K562 (cell line): ENCODE measurements at regions not wholly inside any gene's neighbourhood (a gene's known extent, or its start where the extent isn't known, plus 50 kb on each side); places are given as distances from the start of the nearest gene placed in this dataset.

Source experiments
- ATAC-seq: fragments of 200-7000 bp; cut with Tn5 transposase; 3 replicates; pipeline ENCODE4 v1.9.1; 2020; ENCODE audit warnings: moderate library complexity
- BruUV-seq: library from RNA; stranded (reverse); fragments of 400-500 nt; replicated peaks from 2 replicates; lab custom pipeline; 2021; lab: Mats Ljungman, UMichigan
- CTCF ChIA-PET: fragments of 300-600 bp; formaldehyde crosslinking; extraction: SDS; loops from one replicate; lab custom pipeline; 2021; ENCODE audit warnings: low intra/inter-chr PET ratio; lab: Yijun Ruan, JAX
- POLR2A ChIA-PET: fragments of 300-600, 350-650 bp; sonication (Branson Sonifier 250); formaldehyde crosslinking; extraction: SDS; loops from one replicate; lab custom pipeline; 2021; ENCODE audit warnings: antibody characterized with exemption, inconsistent platforms; lab: Yijun Ruan, JAX
- DNase-seq, 4 experiments: peaks; one replicate each; pipeline versions ENCODE4 v3.0.0 to v3.0.0-alpha.2; 2011 to 2018; ENCODE audit warnings: low spot score in 3 of 4, mixed read lengths in 3 of 4; ENCODE audit errors: extremely low read depth in 1 of 4
- FAIRE-seq: peaks from 2 replicates; lab custom pipeline; 2011; peaks lifted over from hg19 to GRCh38; lab: Jason Lieb, UNC
- H2AFZ ChIP-seq: 2 replicates; pipeline ENCODE4 v1.6.0; 2011; ENCODE audit warnings: low read depth, low read length, control low read depth, inconsistent platforms
- H3K27ac ChIP-seq: fragments of 200-600 bp; 3 replicates; pipeline ENCODE4 v1.8.0; 2011; ENCODE audit warnings: low read depth, mild to moderate bottlenecking, control low read depth, inconsistent platforms, low read length, moderate library complexity, mixed read lengths; ENCODE audit errors: extremely low read depth
- H3K27me3 ChIP-seq, 2 experiments: fragments of 300-600 bp in 1 of 2; 2 replicates in 1 of 2; 3 replicates in 1 of 2; pipeline versions ENCODE4 v1.6.0 to v1.8.0; 2011; ENCODE audit warnings: inconsistent platforms in 2 of 2, low read length in 2 of 2, mild to moderate bottlenecking in 1 of 2, mixed read lengths in 1 of 2, moderate library complexity in 1 of 2; ENCODE audit not compliant: control insufficient read depth in 2 of 2, insufficient read depth in 2 of 2
- H3K36me3 ChIP-seq: fragments of 300-600 bp; 3 replicates; pipeline ENCODE4 v1.8.0; 2011; ENCODE audit warnings: mild to moderate bottlenecking, low read length, inconsistent platforms; ENCODE audit not compliant: control insufficient read depth, insufficient read depth
- H3K4me1 ChIP-seq, 2 experiments: fragments of 200-600 bp in 1 of 2; replicated peaks in 1 of 2; 2 replicates in 1 of 2; 3 replicates in 1 of 2; pipeline versions ENCODE4 v1.5.1 to v1.8.0; 2011; ENCODE audit warnings: inconsistent platforms in 2 of 2, low read length in 2 of 2, mild to moderate bottlenecking in 1 of 2, mixed read lengths in 1 of 2, moderate library complexity in 1 of 2; ENCODE audit not compliant: control insufficient read depth in 2 of 2, insufficient read depth in 2 of 2
- H3K4me2 ChIP-seq: 2 replicates; pipeline ENCODE4 v1.6.1; 2011; ENCODE audit warnings: low read length, control low read depth, inconsistent platforms, mixed read lengths; ENCODE audit not compliant: insufficient read depth
- H3K4me3 ChIP-seq: fragments of 200-600 bp; sonication (generic), shearing (Covaris generic); 2 replicates; pipeline ENCODE4 v1.5.1; 2016; ENCODE audit warnings: control low read depth, inconsistent platforms
- H3K79me2 ChIP-seq: fragments of 200-600 bp; 3 replicates; pipeline ENCODE4 v1.8.0; 2011; ENCODE audit warnings: low read length, inconsistent platforms; ENCODE audit not compliant: control insufficient read depth, insufficient read depth
- H3K9ac ChIP-seq, 2 experiments: 2 replicates each; pipeline versions ENCODE4 v1.6.0 to v1.6.1; 2011; ENCODE audit warnings: low read depth in 2 of 2, low read length in 2 of 2, control low read depth in 1 of 2, inconsistent platforms in 1 of 2, mild to moderate bottlenecking in 1 of 2, mixed read lengths in 1 of 2; ENCODE audit not compliant: insufficient read depth in 1 of 2
- H3K9me1 ChIP-seq: one replicate; pipeline ENCODE4 v1.6.0; 2011; ENCODE audit warnings: inconsistent platforms, mild to moderate bottlenecking, low read length, moderate library complexity; ENCODE audit not compliant: control insufficient read depth, insufficient read depth
- H3K9me3 ChIP-seq: replicated peaks from 2 replicates; pipeline ENCODE4 v1.5.1; 2011; ENCODE audit warnings: low read depth, low read length, inconsistent platforms; ENCODE audit not compliant: control insufficient read depth, insufficient read depth
- H4K20me1 ChIP-seq: replicated peaks from 2 replicates; pipeline ENCODE4 v1.6.1; 2011; ENCODE audit warnings: low read length, inconsistent platforms, mixed read lengths; ENCODE audit not compliant: control insufficient read depth, insufficient read depth
- FOSL1 ChIP-seq: fragments of 200-800 bp; sonication (Bioruptor generic); conservative IDR thresholded peaks from 2 replicates; pipeline ENCODE4 v1.6.1; 2016; ENCODE audit warnings: missing genetic modification characterization, missing compliant biosample characterization
- FOXA1 ChIP-seq: fragments of 450-650 bp; IDR thresholded peaks from 2 replicates; pipeline ENCODE4 v1.6.1; 2016; ENCODE audit warnings: mild to moderate bottlenecking, borderline replicate concordance
- GABPB2 ChIP-seq: fragments of 250-450 bp; sonication (Bioruptor Pico); conservative IDR thresholded peaks from 2 replicates; pipeline ENCODE4 v1.5.1; 2021; ENCODE audit warnings: mild to moderate bottlenecking
- LARP7 ChIP-seq: fragments of 450-650 bp; IDR thresholded peaks from 2 replicates; pipeline ENCODE4 v1.6.1; 2016
- NCOA2 ChIP-seq, 2 experiments: fragments of 450-650 bp; IDR thresholded peaks; 2 replicates each; pipeline ENCODE4 v1.6.1; 2018; ENCODE audit warnings: mild to moderate bottlenecking in 2 of 2, moderate library complexity in 1 of 2; ENCODE audit not compliant: partially characterized antibody in 2 of 2
- SMARCC2 ChIP-seq: fragments of 450-650 bp; IDR thresholded peaks from 2 replicates; pipeline ENCODE4 v1.6.1; 2017; ENCODE audit warnings: antibody characterized with exemption, moderate library complexity, mild to moderate bottlenecking, low read depth
- ZNF224 ChIP-seq: sonication (generic); formaldehyde crosslinking; IDR thresholded peaks from 2 replicates; pipeline ENCODE4 v1.8.0; 2022; ENCODE audit warnings: mild to moderate bottlenecking, missing genetic modification reagents
- WGBS: fragments of 100-300 bp; shearing (Covaris generic); methylation state at CpG from one replicate; pipeline ENCODE4 v1.1.6; 2016; ENCODE audit warnings: low coverage, mixed read lengths; ENCODE audit not compliant: insufficient coverage; ENCODE audit errors: missing lambda C conversion rate; 5-methylcytosine and 5-hydroxymethylcytosine counted together
- in situ Hi-C: fragments of 300-500 bp; cut with MboI; formaldehyde crosslinking; loops from 4 replicates; pipeline ENCODE4 v1.15.0; 2018; ENCODE audit warnings: inconsistent platforms, mixed read lengths
- intact Hi-C: fragments of 100-400 bp; cut with micrococcal nuclease; formaldehyde crosslinking; loops from 2 replicates; pipeline ENCODE4 v1.14.2; 2022

GRCh38 chr6:135722190-135722589 lies 129.3 kb upstream of the PDE7B start:
- no TSS peak for BruUV-seq
- Histone ChIP-seq H4K20me1 (no peaks in the 10 kb centered on the region), H3K9ac (no peak overlapping the region), H3K4me3 (no peak overlapping the region), H2AFZ (no peak overlapping the region), H3K4me2 (no peak overlapping the region), H3K27me3 (no peaks in the 10 kb centered on the region), H3K27ac (no peak overlapping the region), H3K79me2 (no peaks in the 10 kb centered on the region), H3K9me1 (no peaks in the 10 kb centered on the region), H3K9me3 (no peaks in the 10 kb centered on the region), H3K36me3 (no peaks in the 10 kb centered on the region), H3K4me1 (no peaks in the 10 kb centered on the region; a peak in 1 of 5 replicates)
- intact Hi-C loops = no loop called here
- TF ChIP-seq GABPB2 (CRISPR knock-in tag) (no peak), FOXA1 (no peak), NCOA2 (IDR thresholded peaks at IDR 0.05; ENCODE audit: partially characterized antibody in 2 of 2) (no peak), ZNF224 (CRISPR knock-in tag) (no peak), LARP7 (no peak)
- ChIA-PET POLR2A (interaction anchor here (0.5 kb wide), 1 partner anchor 431 kb away, joined by 3 read pairs; no protein-coding TSS in a partner anchor), CTCF (no interaction called here)
- ATAC-seq (no peak), FAIRE-seq (no peak), DNase-seq (no peak)
- in situ Hi-C loops = no loop called here

GRCh38 chr6:135722679-135723078 lies 128.8 kb upstream of the PDE7B start:
- peak; percentile 26; the same call in 1 of the 2 replicates for TF ChIP-seq FOSL1 (tag)
- TF ChIP-seq SMARCC2 = no peak
- DNase-seq = no peak
- H3K4me2 ChIP-seq = no peak overlapping the region
- H3K4me3 ChIP-seq = no peak overlapping the region
- CTCF ChIA-PET = no interaction called here
- no peaks in the 10 kb centered on the region for H3K4me1 ChIP-seq
- no peaks in the 10 kb centered on the region for H3K27me3 ChIP-seq
- ATAC-seq = no peak
- no TSS peak for BruUV-seq
- WGBS = 2% methylated on average over 5 of the region's 5 CpGs
- H2AFZ ChIP-seq = no peak overlapping the region
- POLR2A ChIA-PET = interaction anchor here (0.5 kb wide), 1 partner anchor 430 kb away, joined by 3 read pairs; no protein-coding TSS in a partner anchor
- FAIRE-seq = peak; percentile 40
- no peak overlapping the region for H3K9ac ChIP-seq
- H3K79me2 ChIP-seq = no peaks in the 10 kb centered on the region
- in situ Hi-C loops (no loop called here), intact Hi-C loops (no loop called here)
- no peaks in the 10 kb centered on the region for H4K20me1 ChIP-seq
- no peak overlapping the region for H3K27ac ChIP-seq
- H3K9me3 ChIP-seq = no peaks in the 10 kb centered on the region
- H3K9me1 ChIP-seq = no peaks in the 10 kb centered on the region
- H3K36me3 ChIP-seq = no peaks in the 10 kb centered on the region
